Activated CD4-positive, alpha-beta T cell treated with anti-CD3 and anti-CD28 coated beads for 36 hours (primary cell): ENCODE measurements at regions not wholly inside any gene's neighbourhood (a gene's known extent, or its start where the extent isn't known, plus 50 kb on each side); places are given as distances from the start of the nearest gene placed in this dataset.

Source experiments
- ATAC-seq: fragments of 200-7000 bp; cut with Tn5 transposase; one replicate; pipeline ENCODE4 v1.10.0; 2021; ENCODE audit warnings: mild to moderate bottlenecking, moderate library complexity
- CTCF ChIA-PET: fragments of 350-600 bp; sonication (Branson Sonifier 250); formaldehyde crosslinking; loops from one replicate; lab custom pipeline; 2021; ENCODE audit warnings: antibody characterized with exemption; lab: Charles Lee
- POLR2A ChIA-PET: fragments of 350-600 bp; sonication (Branson Sonifier 250); formaldehyde crosslinking; loops from one replicate; lab custom pipeline; 2021; ENCODE audit warnings: antibody characterized with exemption, inconsistent platforms; lab: Charles Lee
- DNase-seq: peaks from one replicate; pipeline ENCODE4 v3.0.0-alpha.2; 2020
- H3K27ac Mint-ChIP-seq: one replicate; pipeline ENCODE4 v1.8.0; 2021; ENCODE audit warnings: mixed read lengths
- H3K27me3 Mint-ChIP-seq: one replicate; pipeline ENCODE4 v1.8.0; 2021; ENCODE audit warnings: mixed read lengths
- H3K36me3 Mint-ChIP-seq: one replicate; pipeline ENCODE4 v1.8.0; 2021; ENCODE audit warnings: low read depth, mixed read lengths
- H3K4me1 Mint-ChIP-seq: one replicate; pipeline ENCODE4 v1.8.0; 2021; ENCODE audit warnings: mixed read lengths
- H3K4me3 Mint-ChIP-seq: one replicate; pipeline ENCODE4 v1.8.0; 2021; ENCODE audit warnings: mild to moderate bottlenecking, moderate library complexity, mixed read lengths
- H3K9me3 Mint-ChIP-seq: one replicate; pipeline ENCODE4 v1.8.0; 2021; ENCODE audit warnings: low read depth, mixed read lengths
- intact Hi-C, 2 experiments: fragments of 100-400 bp; cut with DNase I in 1 of 2; cut with micrococcal nuclease in 1 of 2; formaldehyde crosslinking; loops; one replicate each; pipeline versions ENCODE4 v1.14.2 to v1.15.1; 2022 to 2024; cut with DNase I, micrococcal nuclease

DNA sequence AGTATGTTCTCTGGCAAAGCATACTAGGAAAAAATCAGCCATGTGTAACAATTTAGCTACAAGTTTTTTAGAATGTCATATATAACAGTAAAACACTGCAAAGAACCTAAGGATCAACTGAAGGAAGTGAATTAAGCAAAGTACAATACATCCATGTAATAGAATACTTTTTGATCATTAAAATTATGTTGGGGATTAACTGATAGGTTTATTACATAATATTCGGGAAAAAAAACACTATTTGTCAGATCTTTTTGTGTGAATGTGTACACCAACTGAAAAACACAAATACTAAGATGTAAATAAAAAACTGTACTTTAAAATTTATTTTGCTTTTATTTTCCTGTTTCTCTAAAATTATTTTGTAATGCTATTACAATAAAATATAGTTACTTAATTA is 185.5 kb upstream of the DYNLRB2 start:
- POLR2A ChIA-PET: no interaction called here
- no peak for ATAC-seq
- peaks cover 8% of the 10 kb centered on the region for H3K27me3 Mint-ChIP-seq
- H3K4me3 Mint-ChIP-seq: no peak overlapping the region
- H3K36me3 Mint-ChIP-seq: no peaks in the 10 kb centered on the region
- no peak for DNase-seq
- CTCF ChIA-PET: no interaction called here
- H3K4me1 Mint-ChIP-seq: no peaks in the 10 kb centered on the region
- no peak overlapping the region for H3K27ac Mint-ChIP-seq
- no peaks in the 10 kb centered on the region for H3K9me3 Mint-ChIP-seq
- intact Hi-C loops: no loop called here

DNA sequence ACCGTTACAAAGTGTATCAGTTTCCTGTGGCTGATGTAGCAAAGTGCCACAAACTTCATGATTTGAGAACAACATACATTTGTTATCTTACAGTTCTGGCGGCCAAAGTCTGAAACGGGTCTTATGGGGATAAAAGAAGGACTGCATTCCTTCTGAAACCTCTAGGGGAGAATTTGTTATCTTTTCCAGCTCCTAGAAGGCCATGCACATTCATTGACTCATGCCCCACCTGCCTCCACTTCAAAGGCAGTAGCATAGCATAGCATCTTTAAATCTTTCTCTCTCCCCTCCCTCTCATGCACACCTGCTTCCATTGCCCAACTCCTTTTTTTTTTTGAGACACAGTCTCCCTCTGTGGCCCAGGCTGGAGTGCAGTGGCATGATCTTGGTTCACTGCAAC is 190.7 kb upstream of the DYNLRB2 start:
- Mint-ChIP-seq H3K27ac (no peak overlapping the region), H3K4me1 (no peaks in the 10 kb centered on the region), H3K4me3 (no peak overlapping the region), H3K27me3 (peaks cover 6% of the 10 kb centered on the region), H3K9me3 (peaks cover 3% of the 10 kb centered on the region), H3K36me3 (no peaks in the 10 kb centered on the region)
- ChIA-PET POLR2A (no interaction called here), CTCF (interaction anchor here (0.7 kb wide), 1 partner anchor 11 kb away, joined by 3 read pairs; no protein-coding TSS in a partner anchor)
- intact Hi-C loops: no loop called here
- ATAC-seq: no peak
- DNase-seq: no peak

DNA sequence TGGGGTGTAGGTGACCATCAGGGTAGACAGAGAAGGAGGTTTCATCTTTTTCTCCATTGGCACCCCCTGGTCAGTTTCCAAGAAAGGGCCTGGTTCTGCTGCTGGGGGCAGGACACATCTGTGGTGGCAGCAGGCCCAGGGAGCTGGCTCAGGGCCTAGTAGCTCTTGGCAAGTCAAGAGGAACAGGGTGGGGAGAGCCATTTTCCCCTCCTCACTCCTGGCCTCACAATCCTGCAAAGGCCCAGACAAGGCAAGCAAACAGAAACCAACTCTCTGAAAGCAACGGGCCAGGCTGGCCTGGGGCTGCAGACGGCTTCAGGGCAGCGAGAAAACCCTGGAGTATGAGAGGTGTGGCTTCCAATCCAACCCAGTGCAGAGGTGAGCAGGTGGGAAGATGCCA is 192.9 kb upstream of the DYNLRB2 start:
- Mint-ChIP-seq H3K36me3 (no peaks in the 10 kb centered on the region), H3K4me3 (no peak overlapping the region), H3K27me3 (peaks cover 4% of the 10 kb centered on the region), H3K9me3 (peaks cover 3% of the 10 kb centered on the region), H3K27ac (no peak overlapping the region), H3K4me1 (no peaks in the 10 kb centered on the region)
- DNase-seq (no peak), ATAC-seq (no peak)
- POLR2A ChIA-PET: no interaction called here
- CTCF ChIA-PET: interaction anchor here (1.3 kb wide), 1 partner anchor 10 kb away, joined by 3 read pairs; no protein-coding TSS in a partner anchor
- intact Hi-C loops: no loop called here

DNA sequence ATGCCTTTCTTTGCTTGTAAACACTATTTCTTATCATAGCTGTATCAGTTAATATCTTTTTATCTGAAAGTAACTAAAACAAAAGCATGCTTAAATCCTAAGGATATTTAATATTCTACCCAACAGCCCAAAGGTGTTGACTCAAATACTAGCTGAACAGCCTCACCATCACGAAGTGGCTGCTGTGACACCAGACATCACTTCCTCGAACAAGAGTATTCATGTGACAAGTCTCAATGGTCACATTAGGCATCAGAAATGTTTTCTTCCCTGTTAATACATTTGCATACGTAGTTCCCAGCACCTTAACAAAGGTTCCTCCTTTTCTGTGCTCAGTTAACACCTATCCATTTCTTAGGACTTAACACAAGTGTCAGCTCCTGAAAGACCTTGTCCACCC is 193.8 kb upstream of the DYNLRB2 start:
- DNase-seq (no peak), ATAC-seq (no peak)
- H3K36me3 Mint-ChIP-seq: no peaks in the 10 kb centered on the region
- no peaks in the 10 kb centered on the region for H3K4me1 Mint-ChIP-seq
- intact Hi-C loops: no loop called here
- POLR2A ChIA-PET: interaction anchor here (0.6 kb wide), 1 partner anchor 1896 kb away, joined by 3 read pairs; no protein-coding TSS in a partner anchor
- no peak overlapping the region for H3K27ac Mint-ChIP-seq
- CTCF ChIA-PET: no interaction called here
- no peak overlapping the region for H3K4me3 Mint-ChIP-seq
- peaks cover 3% of the 10 kb centered on the region for H3K9me3 Mint-ChIP-seq
- H3K27me3 Mint-ChIP-seq: peaks cover 3% of the 10 kb centered on the region

DNA sequence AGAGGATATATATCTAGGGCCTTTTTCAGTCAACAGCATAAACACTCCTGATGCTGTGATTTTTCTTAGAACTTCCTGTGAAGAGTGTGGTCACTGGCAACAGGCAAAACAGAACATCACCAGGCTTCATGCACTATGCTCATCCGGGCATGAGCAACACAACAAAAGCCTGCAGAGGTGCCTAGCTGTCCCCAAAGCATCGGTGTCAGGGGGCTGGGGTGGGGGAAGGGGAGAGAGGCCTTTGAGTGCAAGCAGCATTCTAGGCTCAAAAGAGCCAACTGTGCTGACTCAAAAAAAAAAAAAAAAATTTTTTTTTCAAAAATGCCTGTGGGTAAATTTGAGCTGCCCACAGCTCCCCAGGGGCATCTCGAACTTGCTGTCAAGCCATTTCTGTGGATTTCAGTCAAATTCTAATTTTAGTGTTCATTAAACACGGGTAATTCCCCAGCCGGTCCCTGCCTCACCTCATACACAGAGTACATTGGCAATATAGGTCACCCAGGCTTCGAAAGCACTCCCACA is 194.6 kb upstream of the DYNLRB2 start:
- H3K27me3 Mint-ChIP-seq: peaks cover 4% of the 10 kb centered on the region

DNA sequence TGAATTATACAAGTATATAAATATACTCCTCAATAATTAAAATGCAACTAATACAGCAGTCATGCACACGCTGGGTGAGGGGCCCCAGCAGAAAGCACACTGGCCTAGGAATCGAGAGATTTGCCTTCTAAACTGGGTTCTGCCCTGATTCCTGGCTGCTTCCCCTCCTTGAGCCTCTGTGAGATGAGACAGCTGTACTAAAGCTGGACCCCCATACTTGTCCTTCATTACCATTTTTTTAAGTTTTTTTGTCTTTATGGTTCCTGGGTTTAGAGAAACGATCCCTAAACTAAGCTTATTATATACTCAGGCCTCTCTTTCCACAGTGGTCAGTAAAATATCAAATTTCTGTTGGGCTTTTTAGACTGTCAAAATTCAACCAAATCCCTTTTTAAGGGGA is 195.1 kb upstream of the DYNLRB2 start:
- CTCF ChIA-PET: no interaction called here
- H3K27ac Mint-ChIP-seq: no peak overlapping the region
- H3K9me3 Mint-ChIP-seq: peaks cover 3% of the 10 kb centered on the region
- ATAC-seq: no peak
- intact Hi-C loops: no loop called here
- no peak for DNase-seq
- peaks cover 5% of the 10 kb centered on the region for H3K27me3 Mint-ChIP-seq
- no peak overlapping the region for H3K4me3 Mint-ChIP-seq
- H3K36me3 Mint-ChIP-seq: no peaks in the 10 kb centered on the region
- POLR2A ChIA-PET: interaction anchor here (0.6 kb wide), 1 partner anchor 179 kb away, joined by 3 read pairs; no protein-coding TSS in a partner anchor
- no peaks in the 10 kb centered on the region for H3K4me1 Mint-ChIP-seq

More for the DNA sequence above, 194.6 kb upstream of the DYNLRB2 start:
- Mint-ChIP-seq H3K36me3 (no peaks in the 10 kb centered on the region), H3K27ac (no peak overlapping the region), H3K9me3 (peaks cover 3% of the 10 kb centered on the region), H3K4me3 (no peak overlapping the region), H3K4me1 (no peaks in the 10 kb centered on the region)
- POLR2A ChIA-PET: interaction anchor here (0.6 kb wide), 1 partner anchor 179 kb away, joined by 3 read pairs; no protein-coding TSS in a partner anchor
- no peak for ATAC-seq
- intact Hi-C loops: no loop called here
- no peak for DNase-seq
- CTCF ChIA-PET: no interaction called here

DNA sequence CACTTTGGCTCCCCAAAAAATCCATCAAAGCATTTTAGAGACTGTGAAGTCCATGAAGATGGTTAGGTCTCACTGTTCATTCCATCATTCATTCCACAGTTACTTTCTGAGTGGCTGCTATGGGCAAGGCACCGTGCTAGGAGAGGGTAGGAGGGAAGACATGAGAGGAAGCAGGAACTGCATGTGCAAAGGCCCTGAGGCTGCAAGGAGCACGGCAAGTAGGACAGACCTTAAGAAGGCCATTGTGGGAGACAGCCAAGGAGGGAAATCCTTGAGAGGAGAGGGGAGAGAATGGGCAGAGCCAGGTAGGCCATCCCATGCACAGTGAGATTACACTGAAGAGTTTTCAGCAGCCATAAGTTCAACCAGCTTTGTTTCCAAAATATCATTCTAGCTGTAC is 196.2 kb upstream of the DYNLRB2 start:
- Mint-ChIP-seq H3K9me3 (peaks cover 3% of the 10 kb centered on the region), H3K4me3 (no peak overlapping the region), H3K36me3 (no peaks in the 10 kb centered on the region), H3K27ac (no peak overlapping the region), H3K4me1 (no peaks in the 10 kb centered on the region), H3K27me3 (peaks cover 8% of the 10 kb centered on the region)
- DNase-seq (no peak), ATAC-seq (no peak)
- intact Hi-C loops: no loop called here
- ChIA-PET POLR2A (no interaction called here), CTCF (no interaction called here)

DNA sequence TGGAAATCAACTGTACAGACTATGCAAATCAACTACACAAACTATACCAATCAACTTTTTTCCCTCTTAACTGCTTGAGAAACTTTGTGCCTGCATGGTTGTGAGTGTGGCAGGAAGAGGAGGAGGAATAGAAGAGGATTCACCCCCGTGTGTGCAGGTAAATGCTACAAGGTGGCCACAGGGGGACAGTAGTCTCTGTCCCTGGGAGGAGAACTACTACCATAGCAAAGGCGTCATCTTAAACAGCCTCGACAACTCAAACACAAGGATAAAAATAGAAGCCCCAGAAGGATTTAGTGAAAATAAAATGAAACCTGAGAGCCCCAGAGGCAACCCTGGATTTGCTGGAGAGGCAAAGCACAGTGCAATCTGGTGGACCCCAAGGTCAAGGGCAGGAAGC is 199.5 kb upstream of the DYNLRB2 start:
- H3K4me3 Mint-ChIP-seq: no peak overlapping the region
- ATAC-seq (no peak), DNase-seq (no peak)
- H3K4me1 Mint-ChIP-seq: no peaks in the 10 kb centered on the region
- H3K27me3 Mint-ChIP-seq: peaks cover 16% of the 10 kb centered on the region
- H3K9me3 Mint-ChIP-seq: no peaks in the 10 kb centered on the region
- CTCF ChIA-PET: no interaction called here
- H3K36me3 Mint-ChIP-seq: no peaks in the 10 kb centered on the region
- no peak overlapping the region for H3K27ac Mint-ChIP-seq
- intact Hi-C loops: no loop called here
- POLR2A ChIA-PET: no interaction called here

DNA sequence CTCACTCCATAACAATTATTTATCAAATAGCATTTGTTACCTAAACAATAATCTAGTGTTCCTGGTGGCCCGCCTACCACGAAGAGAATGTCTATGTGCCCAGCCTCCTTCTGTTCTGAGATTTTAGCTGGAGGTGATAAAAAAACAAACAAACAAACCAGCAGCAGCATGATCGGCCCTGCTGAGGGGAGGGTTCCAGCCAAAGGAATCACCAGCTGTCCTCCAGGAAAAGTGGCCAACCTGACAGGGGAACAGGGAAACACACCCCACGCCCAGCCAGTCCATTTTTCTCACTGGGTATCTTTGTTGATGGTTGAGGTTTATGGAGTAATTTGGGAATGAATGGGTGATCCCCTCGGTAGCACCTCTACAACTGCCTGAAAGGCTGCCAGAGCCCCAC is 203.0 kb upstream of the DYNLRB2 start:
- Mint-ChIP-seq H3K9me3 (no peaks in the 10 kb centered on the region), H3K27me3 (peaks cover 21% of the 10 kb centered on the region), H3K4me3 (no peak overlapping the region), H3K27ac (no peak overlapping the region), H3K4me1 (no peaks in the 10 kb centered on the region), H3K36me3 (no peaks in the 10 kb centered on the region)
- POLR2A ChIA-PET: no interaction called here
- ATAC-seq: no peak
- intact Hi-C loops: no loop called here
- DNase-seq: no peak
- CTCF ChIA-PET: no interaction called here

DNA sequence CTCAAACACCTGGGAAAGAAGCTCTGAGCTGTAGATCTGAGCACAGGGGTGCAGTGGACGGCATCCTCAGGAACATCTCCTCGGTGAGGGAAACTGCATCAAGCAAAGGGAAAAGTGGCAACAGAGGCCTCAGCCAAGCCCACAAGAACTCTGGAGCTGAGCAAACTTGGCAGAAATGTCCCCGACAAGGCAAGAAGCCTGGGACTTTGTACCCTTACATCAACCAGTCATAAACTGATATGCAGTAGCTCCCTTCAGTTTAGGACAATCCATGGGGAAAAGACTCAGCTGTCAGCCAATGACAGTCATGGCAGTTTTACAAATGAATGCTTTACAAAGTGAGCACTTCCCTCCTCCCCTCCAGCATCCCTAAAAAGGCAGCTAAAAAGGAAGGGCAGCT is 210.0 kb upstream of the DYNLRB2 start:
- Mint-ChIP-seq H3K4me1 (no peaks in the 10 kb centered on the region), H3K9me3 (no peaks in the 10 kb centered on the region), H3K27me3 (peaks cover 21% of the 10 kb centered on the region), H3K27ac (no peak overlapping the region), H3K36me3 (no peaks in the 10 kb centered on the region), H3K4me3 (no peak overlapping the region)
- intact Hi-C loops: no loop called here
- POLR2A ChIA-PET: no interaction called here
- ATAC-seq (no peak), DNase-seq (no peak)
- CTCF ChIA-PET: interaction anchor here (0.6 kb wide), 1 partner anchor 18 kb away, joined by 5 read pairs; no protein-coding TSS in a partner anchor

DNA sequence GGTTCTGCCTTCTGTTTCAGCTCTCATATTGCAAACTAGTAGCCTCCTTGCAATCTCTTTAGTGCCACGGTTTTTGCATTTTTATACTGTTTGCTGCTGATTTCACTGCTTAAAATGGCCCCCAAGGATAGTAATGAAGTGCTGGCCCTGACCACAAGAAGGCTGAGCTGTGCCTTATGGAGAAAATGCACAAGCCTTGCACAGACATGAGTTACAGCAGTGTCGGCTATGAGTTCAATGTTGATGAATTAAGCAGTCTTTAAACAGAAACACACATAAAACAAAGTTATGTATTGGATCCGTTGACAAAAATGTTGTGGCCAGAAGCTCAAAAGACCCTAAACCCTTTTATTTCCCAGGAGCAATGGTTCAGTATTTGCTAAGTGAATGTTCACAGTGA is 210.6 kb upstream of the DYNLRB2 start:
- no peaks in the 10 kb centered on the region for H3K4me1 Mint-ChIP-seq
- H3K4me3 Mint-ChIP-seq: no peak overlapping the region
- CTCF ChIA-PET: interaction anchor here (0.6 to 0.7 kb wide), 2 partner anchors 17 to 345 kb away, joined by 5 to 7 read pairs; no protein-coding TSS in a partner anchor
- intact Hi-C loops: no loop called here
- no peaks in the 10 kb centered on the region for H3K36me3 Mint-ChIP-seq
- DNase-seq: no peak
- ATAC-seq: no peak
- POLR2A ChIA-PET: no interaction called here
- H3K27ac Mint-ChIP-seq: no peak overlapping the region
- no peaks in the 10 kb centered on the region for H3K9me3 Mint-ChIP-seq
- H3K27me3 Mint-ChIP-seq: peaks cover 21% of the 10 kb centered on the region

DNA sequence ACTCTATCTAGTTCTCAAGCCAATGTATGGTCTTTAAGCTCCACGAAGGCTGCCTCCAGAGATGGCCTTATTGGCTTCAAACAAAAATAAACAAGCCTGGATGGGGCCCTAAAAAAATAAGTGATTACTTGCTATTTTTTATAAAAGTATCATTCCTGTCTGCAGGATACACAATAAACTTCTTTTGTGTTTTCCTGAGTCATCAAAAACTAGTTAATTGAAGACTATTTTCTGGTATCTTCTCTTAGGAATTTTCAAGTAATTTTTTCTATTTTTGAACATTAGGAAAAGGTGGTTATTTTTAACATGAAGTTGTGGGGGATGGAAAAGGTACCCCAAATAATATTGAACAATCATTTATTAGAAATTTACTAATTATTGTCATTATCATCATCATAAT is 213.1 kb upstream of the DYNLRB2 start:
- Mint-ChIP-seq H3K4me3 (no peak overlapping the region), H3K27ac (no peak overlapping the region), H3K36me3 (no peaks in the 10 kb centered on the region), H3K9me3 (no peaks in the 10 kb centered on the region), H3K4me1 (no peaks in the 10 kb centered on the region), H3K27me3 (peaks cover 21% of the 10 kb centered on the region)
- intact Hi-C loops: no loop called here
- CTCF ChIA-PET: no interaction called here
- DNase-seq (no peak), ATAC-seq (no peak)
- POLR2A ChIA-PET: no interaction called here
